ENCODE measurements at regions not wholly inside any gene's neighbourhood (a gene's known extent, or its start where the extent isn't known, plus 50 kb on each side); places are given as distances from the start of the nearest gene placed in this dataset.
"Not testable (repeated sequence)": the region's sequence is repeated elsewhere in the genome, so short reads cannot be mapped to it uniquely, and the experiment has no call there.

DNA sequence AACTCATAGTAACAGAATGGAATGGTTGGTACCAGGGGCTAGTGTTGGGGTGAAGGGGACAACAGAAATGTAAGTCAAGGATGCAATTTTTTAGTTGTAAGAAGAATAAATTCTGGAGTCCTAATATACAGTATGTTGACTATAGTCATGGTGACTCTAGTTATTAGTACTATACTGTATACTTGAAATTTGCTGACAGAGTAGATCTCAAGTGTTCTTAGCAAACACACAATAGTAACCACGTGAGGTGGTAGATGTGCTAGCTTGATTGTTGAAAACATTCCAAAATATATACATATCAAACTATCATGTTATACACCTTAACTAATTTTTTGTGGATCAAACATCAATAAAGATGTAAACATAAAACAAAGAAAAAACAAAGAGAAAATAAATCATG is 1345.1 kb upstream of the PCDH20 start:
- no peak for DNase-seq

DNA sequence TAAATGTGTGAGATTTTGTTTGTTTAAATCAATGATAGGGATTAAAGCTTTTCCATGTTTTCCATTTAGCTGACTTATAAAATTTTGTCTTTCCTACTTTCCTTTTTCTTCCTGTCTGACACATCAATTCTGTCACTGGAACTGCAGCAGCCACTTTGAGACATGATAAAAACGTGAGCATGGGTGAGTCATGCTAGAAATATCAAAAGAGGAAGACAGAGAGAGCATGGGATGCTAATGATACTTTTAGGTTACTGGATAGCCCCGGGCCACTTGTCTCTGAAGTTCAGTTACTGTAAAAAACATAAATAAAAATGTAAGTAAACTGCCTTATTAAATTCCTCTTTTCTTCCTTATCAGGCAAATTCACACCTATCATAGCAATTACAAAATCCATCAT is 1332.0 kb upstream of the PCDH20 start:
- no peak for DNase-seq

DNA sequence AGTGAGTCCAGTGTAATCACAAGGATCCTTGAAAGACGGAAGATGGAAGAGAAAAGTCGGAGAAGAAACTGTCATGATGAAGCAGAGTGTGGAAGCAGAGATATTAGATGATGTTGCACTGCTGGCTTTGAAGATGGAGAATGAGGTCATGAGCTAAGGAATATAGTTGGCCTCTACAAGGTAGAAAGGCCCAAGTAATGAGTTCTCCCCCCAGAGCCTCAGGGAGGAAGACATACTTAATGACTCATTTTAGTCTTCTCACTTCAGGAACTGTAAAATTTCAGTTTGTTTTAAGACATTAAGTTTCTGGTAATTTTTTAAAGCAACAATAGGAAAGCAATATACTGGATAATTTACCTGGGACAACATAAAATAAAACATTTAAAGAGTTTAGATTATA is 1331.5 kb upstream of the PCDH20 start:
- no peak for DNase-seq

GRCh38 chr13:62729746-62730145 is 1314.1 kb upstream of the PCDH20 start:
- DNase-seq, result not testable (repeated sequence)

GRCh38 chr13:62721893-62722292 is 1306.2 kb upstream of the PCDH20 start:
- DNase-seq, result no peak

- not testable (repeated sequence) for DNase-seq
Measured at GRCh38 chr13:62711948-62712347, 1296.3 kb upstream of the PCDH20 start.

- no peak for DNase-seq
Measured at GRCh38 chr13:62710787-62711186, 1295.1 kb upstream of the PCDH20 start.

- no peak for DNase-seq
Measured at GRCh38 chr13:62706048-62706447, 1290.4 kb upstream of the PCDH20 start.

- no peak for DNase-seq
Measured at GRCh38 chr13:62704875-62705274, 1289.2 kb upstream of the PCDH20 start.

DNA sequence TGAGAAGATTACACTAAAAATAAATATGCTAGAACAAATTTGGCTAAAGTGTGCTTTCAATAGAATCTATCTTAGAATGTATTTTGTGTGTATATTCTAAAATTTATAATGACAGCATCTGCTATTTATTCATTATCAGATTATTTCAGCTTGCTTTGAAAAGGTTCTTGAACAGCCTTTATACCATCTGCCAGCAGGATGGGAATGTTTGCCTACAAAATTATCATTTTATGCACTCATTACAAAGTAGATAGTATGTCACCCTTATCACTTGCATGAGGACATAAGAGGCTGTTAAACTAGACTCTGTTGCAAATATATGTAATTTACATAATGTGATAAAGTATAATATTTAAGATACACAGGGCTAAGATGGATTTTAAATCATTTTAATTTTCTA is 1286.9 kb upstream of the PCDH20 start:
- DNase-seq, result no peak

DNA sequence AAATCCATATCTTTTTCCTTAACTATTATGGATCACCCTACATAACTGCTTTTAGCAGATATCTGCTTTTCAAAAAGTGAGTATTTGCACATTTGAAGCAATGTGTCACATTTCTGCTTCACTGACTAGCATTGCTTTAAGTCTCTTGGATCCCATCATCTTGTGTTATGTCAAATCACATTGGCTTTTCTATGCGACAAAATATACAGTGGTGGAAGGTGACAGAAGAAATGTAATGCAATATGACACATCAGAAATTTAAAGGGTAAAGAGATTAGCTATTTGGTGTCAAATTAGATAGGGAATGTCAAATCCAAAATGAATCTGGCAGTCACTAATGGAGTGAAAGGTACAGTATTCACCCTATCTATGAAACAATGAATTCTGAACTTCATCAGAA is 1282.1 kb upstream of the PCDH20 start:
- no peak for DNase-seq

- no peak for DNase-seq
Measured at GRCh38 chr13:62696490-62696889, 1280.8 kb upstream of the PCDH20 start.

DNA sequence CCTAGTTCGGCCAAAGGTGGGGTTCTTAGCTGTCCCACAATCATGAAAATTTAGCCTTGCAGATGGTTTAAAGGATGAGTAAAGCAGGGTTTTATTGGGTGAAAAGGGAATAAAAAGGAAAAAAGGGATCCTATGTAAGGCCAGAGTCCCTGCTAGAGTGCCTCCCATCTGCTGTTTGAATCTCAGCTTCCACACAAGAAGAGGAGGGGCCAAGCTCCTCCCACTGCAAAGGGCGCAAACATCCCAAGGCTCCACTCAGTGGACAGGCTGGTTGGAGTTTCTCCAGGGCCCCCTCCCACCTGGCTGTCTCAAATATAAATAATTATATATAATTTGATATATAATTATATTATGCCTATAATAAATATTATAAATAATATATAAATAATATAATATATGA is 1272.1 kb upstream of the PCDH20 start:
- DNase-seq, result no peak

DNA sequence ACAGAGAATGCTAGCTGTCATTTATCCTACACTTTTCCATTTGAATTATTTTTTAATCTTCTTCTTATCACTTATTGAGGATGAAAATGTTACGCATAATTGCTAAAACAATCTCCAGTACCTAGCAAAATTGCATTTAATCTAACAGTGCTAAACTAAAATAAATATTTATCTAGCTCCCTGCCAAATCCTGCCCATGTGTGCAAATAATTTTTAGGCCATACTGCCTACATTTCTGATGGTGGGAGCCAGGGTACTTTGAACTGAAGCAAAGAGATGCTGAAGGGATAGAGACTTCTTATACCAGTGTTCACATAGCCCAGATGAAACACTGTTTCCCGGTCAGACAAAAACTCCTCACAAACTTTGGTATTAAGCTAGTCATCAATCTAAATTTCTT is 1268.7 kb upstream of the PCDH20 start:
- DNase-seq, result no peak

DNA sequence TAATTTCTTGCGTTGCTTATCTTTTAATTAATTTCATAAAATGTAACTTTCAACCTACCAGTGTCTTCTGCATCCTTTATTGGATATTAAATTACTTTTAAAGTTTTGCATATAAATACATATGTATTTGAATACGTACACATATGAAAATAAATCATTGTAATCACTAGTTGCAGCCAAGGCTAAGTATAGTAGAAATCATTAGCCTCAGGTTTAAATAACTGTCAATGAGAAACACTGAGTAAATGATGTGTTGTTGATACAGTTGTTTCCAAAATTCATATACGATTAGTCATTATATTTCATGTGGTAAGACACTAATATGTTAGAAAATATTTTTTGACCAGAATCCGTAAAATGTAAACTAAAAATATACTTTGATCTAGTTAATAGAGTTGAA is 1267.1 kb upstream of the PCDH20 start:
- no peak for DNase-seq

DNA sequence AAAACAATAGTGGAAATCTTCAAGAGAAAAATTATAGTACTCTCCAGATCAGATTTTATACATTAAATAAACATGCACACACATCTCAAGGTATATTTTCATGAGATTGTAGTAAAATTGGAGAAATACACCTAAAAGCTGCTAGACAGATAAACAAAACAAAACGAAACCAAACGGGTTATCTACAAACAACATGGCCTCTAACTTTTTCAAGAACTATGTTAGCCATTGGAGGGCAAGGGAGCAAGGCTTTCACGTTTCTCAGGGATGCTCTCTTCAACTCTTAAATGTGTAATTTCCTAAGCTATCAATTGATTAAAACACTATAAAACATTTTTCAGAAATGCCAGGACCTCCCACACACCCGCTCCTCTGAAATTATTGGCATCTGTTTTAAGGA is 1262.4 kb upstream of the PCDH20 start:
- no peak for DNase-seq

GRCh38 chr13:62663767-62664166 is 1248.1 kb upstream of the PCDH20 start:
- DNase-seq, result no peak

DNA sequence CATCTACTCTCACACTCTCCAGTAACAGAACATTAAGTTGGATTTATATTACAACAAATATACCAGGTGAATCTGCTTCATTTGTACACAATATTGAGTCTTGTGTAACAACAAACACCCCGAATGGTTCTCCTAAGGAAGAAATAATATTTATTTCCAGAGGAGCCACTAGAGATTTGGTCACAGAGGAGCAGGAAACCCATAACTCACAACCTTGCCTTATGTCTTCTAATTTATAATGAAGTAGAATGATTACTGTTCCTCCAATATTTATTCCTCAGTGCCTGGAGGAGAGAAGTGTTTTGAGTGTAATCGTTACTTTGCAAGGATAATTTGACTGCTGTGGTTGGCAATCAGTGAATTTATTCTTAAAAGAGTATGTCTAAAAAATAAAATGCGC is 1243.7 kb upstream of the PCDH20 start:
- DNase-seq, result no peak

- DNase-seq, result no peak
Measured at GRCh38 chr13:62653371-62653770, 1237.7 kb upstream of the PCDH20 start.

- no peak for DNase-seq
Measured at GRCh38 chr13:62643799-62644524, 1228.3 kb upstream of the PCDH20 start.

GRCh38 chr13:62643007-62643483 is 1227.4 kb upstream of the PCDH20 start:
- no peak for DNase-seq

DNA sequence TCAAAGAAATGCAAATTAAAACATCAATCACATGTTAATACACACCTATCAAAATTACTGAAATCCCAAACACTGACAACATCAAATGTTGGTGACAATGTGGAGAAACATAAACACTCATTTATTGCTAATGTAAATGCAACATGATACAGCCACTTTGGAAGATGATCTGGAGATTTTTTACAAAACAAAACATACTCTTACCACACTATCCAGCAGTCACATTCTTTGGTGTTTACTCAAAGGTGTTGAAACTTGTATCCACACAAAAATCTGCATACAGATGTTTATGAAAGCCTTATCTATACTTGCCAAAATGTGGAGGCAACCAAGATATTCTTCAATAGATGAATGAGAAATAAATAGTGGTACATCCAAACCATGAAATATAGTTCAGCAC is 1219.5 kb upstream of the PCDH20 start:
- no peak for DNase-seq

DNA sequence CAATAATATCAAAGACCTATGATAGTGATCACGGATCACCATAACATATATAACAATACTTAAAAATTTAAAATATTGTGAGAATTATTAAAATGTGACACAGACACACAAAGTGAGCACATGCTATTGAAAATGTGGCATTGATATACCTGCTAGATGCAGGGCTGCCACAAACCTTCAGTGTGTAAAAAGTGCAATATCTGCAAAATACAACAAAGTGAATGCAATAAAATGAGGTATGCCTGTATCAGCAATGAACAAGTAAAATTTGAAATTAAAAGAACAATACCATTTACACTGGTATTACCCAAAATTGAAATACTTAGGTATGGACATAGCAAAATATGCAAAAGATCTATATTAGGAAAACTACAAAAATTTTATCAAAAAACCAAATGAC is 1217.8 kb upstream of the PCDH20 start:
- DNase-seq, result no peak

GRCh38 chr13:62631619-62632018 is 1216.0 kb upstream of the PCDH20 start:
- DNase-seq, result no peak

DNA sequence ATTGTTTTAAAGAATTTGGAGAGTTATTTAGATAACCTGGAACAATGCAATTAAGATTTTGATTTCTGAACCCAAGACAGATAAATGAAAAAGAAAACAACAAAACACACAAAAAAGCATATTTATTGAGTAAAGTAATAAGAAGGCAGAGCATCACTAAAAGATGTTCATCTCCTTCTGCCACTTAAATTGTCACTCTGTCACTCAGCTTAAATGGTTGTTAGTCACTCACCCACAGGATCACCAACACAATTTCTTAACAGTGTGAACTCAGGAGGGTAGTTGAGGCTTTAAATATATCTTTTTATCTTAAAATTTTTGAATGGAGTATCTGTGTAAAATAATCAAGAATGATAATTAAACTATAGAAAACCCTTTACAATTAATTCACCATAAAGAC is 1215.5 kb upstream of the PCDH20 start:
- DNase-seq, result no peak

Data from NCI-H1694 (cell line).